ENCODE measurements at regions not wholly inside any gene's neighbourhood (a gene's known extent, or its start where the extent isn't known, plus 50 kb on each side); places are given as distances from the start of the nearest gene placed in this dataset.

DNA sequence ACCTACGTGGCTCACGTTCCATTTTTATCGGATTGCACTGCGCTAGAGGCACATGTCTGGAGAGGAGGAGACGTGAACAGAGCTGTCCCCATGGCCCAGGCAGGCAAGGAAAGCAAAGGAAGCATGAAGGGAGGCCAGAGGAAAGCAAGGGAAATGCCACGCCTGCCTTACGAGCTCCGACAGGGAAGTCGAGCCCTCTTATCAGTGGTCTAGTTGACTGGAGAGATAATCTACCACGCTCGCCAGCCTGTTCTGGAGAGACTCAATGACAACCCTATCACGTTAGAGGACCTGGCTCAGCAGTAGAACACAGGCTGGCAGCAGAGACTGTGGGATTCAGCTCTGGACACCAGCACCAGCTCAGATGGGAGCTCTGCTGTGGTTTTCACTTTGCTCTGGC, 202.6 kb upstream of the ID2 start:
- Histone ChIP-seq H3K4me1 (ENCODE audit: control insufficient read depth in 1 of 2, insufficient read depth in 2 of 2, low read length in 2 of 2) (no peaks in the 10 kb centered on the region), H3K79me2 (ENCODE audit: insufficient read depth, low read length) (no peaks in the 10 kb centered on the region), H3K4me3 (replicated peaks in 1 of 2; ENCODE audit: low read depth in 1 of 2, low read length in 2 of 2) (no peak overlapping the region), H4K20me1 (ENCODE audit: insufficient read depth) (no peaks in the 10 kb centered on the region), H3K9me3 (ENCODE audit: control insufficient read depth in 1 of 2, insufficient read depth in 1 of 2, low read depth in 1 of 2, low read length in 2 of 2) (no peaks in the 10 kb centered on the region), H3K27me3 (ENCODE audit: insufficient read depth, low read length) (no peaks in the 10 kb centered on the region), H3K9me2 (ENCODE audit: insufficient read depth) (no peaks in the 10 kb centered on the region), H2AFZ (ENCODE audit: low read depth, low read length, poor library complexity, severe bottlenecking) (no peak overlapping the region), H3K4me2 (ENCODE audit: low read length) (no peak overlapping the region), H3K36me3 (ENCODE audit: control insufficient read depth in 1 of 2, insufficient read depth in 2 of 2, low read length in 2 of 2) (no peaks in the 10 kb centered on the region), H3K27ac (ENCODE audit: low read depth, low read length) (no peak overlapping the region), H3K9ac (ENCODE audit: low read length) (no peak overlapping the region)
- ChIA-PET POLR2A (no interaction called here), CTCF (no interaction called here), RAD21 (ENCODE audit: low non-redundant PET in 1 of 2, low total read pairs in 2 of 2, uncharacterized antibody in 2 of 2, unreplicated experiment in 2 of 2) (no interaction called here)
- BruUV-seq (replicated peaks) = no TSS peak
- TF ChIP-seq, protein P1, sequence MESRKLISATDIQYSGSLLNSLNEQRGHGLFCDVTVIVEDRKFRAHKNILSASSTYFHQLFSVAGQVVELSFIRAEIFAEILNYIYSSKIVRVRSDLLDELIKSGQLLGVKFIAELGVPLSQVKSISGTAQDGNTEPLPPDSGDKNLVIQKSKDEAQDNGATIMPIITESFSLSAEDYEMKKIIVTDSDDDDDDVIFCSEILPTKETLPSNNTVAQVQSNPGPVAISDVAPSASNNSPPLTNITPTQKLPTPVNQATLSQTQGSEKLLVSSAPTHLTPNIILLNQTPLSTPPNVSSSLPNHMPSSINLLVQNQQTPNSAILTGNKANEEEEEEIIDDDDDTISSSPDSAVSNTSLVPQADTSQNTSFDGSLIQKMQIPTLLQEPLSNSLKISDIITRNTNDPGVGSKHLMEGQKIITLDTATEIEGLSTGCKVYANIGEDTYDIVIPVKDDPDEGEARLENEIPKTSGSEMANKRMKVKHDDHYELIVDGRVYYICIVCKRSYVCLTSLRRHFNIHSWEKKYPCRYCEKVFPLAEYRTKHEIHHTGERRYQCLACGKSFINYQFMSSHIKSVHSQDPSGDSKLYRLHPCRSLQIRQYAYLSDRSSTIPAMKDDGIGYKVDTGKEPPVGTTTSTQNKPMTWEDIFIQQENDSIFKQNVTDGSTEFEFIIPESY (IDR thresholded peaks at IDR 0.05; ENCODE audit: extremely low read depth, insufficient replicate concordance, low read length) = no peak
- TF ChIP-seq TCF7L2 (IDR thresholded peaks at IDR 0.05; ENCODE audit: borderline replicate concordance, extremely low read depth, insufficient read depth, insufficient read length) (no peak), CEBPB (IDR thresholded peaks at IDR 0.05; ENCODE audit: low read depth) (no peak)
- TF ChIP-seq, protein P2, sequence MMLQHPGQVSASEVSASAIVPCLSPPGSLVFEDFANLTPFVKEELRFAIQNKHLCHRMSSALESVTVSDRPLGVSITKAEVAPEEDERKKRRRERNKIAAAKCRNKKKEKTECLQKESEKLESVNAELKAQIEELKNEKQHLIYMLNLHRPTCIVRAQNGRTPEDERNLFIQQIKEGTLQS (IDR thresholded peaks at IDR 0.05) = no peak
- TF ChIP-seq, protein P3, sequence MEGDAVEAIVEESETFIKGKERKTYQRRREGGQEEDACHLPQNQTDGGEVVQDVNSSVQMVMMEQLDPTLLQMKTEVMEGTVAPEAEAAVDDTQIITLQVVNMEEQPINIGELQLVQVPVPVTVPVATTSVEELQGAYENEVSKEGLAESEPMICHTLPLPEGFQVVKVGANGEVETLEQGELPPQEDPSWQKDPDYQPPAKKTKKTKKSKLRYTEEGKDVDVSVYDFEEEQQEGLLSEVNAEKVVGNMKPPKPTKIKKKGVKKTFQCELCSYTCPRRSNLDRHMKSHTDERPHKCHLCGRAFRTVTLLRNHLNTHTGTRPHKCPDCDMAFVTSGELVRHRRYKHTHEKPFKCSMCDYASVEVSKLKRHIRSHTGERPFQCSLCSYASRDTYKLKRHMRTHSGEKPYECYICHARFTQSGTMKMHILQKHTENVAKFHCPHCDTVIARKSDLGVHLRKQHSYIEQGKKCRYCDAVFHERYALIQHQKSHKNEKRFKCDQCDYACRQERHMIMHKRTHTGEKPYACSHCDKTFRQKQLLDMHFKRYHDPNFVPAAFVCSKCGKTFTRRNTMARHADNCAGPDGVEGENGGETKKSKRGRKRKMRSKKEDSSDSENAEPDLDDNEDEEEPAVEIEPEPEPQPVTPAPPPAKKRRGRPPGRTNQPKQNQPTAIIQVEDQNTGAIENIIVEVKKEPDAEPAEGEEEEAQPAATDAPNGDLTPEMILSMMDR (IDR thresholded peaks at IDR 0.05 in 2 of 3, conservative IDR thresholded peaks at IDR 0.05 in 1 of 3; ENCODE audit: borderline replicate concordance in 1 of 3, insufficient read depth in 1 of 3, low read depth in 2 of 3, low read length in 2 of 3) = no peak
- no peak for ATAC-seq
- intact Hi-C loops (cut with micrococcal nuclease) = no loop called here
- no peak for DNase-seq (ENCODE audit: low read depth, low spot score)
